ENCODE measurements at regions not wholly inside any gene's neighbourhood (a gene's known extent, or its start where the extent isn't known, plus 50 kb on each side); places are given as distances from the start of the nearest gene placed in this dataset.

DNA sequence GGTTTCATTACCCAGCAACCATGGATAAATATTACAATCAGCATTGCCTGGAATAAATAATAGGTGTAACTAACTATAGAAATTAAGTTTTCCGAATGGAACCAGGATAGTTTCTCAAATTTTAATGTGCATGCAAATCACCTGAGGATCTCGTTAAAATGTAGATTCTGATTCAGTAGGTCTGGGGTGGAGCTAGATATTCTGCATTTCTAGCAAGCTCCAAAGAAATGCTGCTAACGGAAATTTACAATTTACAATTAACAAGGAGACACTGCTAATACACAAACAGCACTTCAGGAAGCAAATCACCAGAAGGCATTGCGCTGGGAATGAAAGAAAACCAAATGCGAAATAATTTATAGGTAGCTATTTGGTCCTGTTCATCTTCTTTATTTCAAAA lies 597.5 kb upstream of the KLF12 start:
- no peak for TF ChIP-seq POLR2AphosphoS5 (IDR thresholded peaks at IDR 0.05)
- TF ChIP-seq, protein P1, sequence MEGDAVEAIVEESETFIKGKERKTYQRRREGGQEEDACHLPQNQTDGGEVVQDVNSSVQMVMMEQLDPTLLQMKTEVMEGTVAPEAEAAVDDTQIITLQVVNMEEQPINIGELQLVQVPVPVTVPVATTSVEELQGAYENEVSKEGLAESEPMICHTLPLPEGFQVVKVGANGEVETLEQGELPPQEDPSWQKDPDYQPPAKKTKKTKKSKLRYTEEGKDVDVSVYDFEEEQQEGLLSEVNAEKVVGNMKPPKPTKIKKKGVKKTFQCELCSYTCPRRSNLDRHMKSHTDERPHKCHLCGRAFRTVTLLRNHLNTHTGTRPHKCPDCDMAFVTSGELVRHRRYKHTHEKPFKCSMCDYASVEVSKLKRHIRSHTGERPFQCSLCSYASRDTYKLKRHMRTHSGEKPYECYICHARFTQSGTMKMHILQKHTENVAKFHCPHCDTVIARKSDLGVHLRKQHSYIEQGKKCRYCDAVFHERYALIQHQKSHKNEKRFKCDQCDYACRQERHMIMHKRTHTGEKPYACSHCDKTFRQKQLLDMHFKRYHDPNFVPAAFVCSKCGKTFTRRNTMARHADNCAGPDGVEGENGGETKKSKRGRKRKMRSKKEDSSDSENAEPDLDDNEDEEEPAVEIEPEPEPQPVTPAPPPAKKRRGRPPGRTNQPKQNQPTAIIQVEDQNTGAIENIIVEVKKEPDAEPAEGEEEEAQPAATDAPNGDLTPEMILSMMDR (IDR thresholded peaks at IDR 0.05): no peak

All from breast epithelium (tissue), 3 donors.